ENCODE measurements at regions not wholly inside any gene's neighbourhood (a gene's known extent, or its start where the extent isn't known, plus 50 kb on each side); places are given as distances from the start of the nearest gene placed in this dataset.

- H3K27me3 ChIP-seq: no peaks in the 10 kb centered on the region
- TF ChIP-seq CTCF (IDR thresholded peaks at IDR 0.05) (no peak), POLR2A (IDR thresholded peaks at IDR 0.05) (no peak)
- no peak for DNase-seq
- H3K9me3 ChIP-seq: no peaks in the 10 kb centered on the region
- H3K4me1 ChIP-seq: peaks cover 10% of the 10 kb centered on the region
- H3K36me3 ChIP-seq (ENCODE audit: low read depth, missing control alignments): no peaks in the 10 kb centered on the region
- no peak overlapping the region for H3K27ac ChIP-seq
- 95 to 97% methylated on average over 1 of the region's 1 CpG for WGBS, 2 donors
- no peak overlapping the region for H3K4me3 ChIP-seq
- intact Hi-C loops (cut with DNase I; ENCODE audit: low total_unique reads): no loop called here
Observed at GRCh38 chr3:115384381-115384780, 237.3 kb upstream of the ZBTB20 start.

GRCh38 chr3:115385774-115386730 lies 237.3 kb upstream of the GAP43 start:
- no peaks in the 10 kb centered on the region for H3K36me3 ChIP-seq (ENCODE audit: low read depth, missing control alignments)
- no peak overlapping the region for H3K4me3 ChIP-seq
- 93 to 97% methylated on average over 7 of the region's 7 CpGs for WGBS, 2 donors
- no peak for DNase-seq
- H3K9me3 ChIP-seq: no peaks in the 10 kb centered on the region
- H3K4me1 ChIP-seq: peaks cover 10% of the 10 kb centered on the region
- TF ChIP-seq CTCF (IDR thresholded peaks at IDR 0.05) (no peak), POLR2A (IDR thresholded peaks at IDR 0.05) (no peak)
- H3K27me3 ChIP-seq: no peaks in the 10 kb centered on the region
- H3K27ac ChIP-seq: no peak overlapping the region
- intact Hi-C loops (cut with DNase I; ENCODE audit: low total_unique reads): no loop called here

GRCh38 chr3:115388166-115388565 lies 235.1 kb upstream of the GAP43 start:
- 35 to 54% methylated on average over 1 of the region's 1 CpG for WGBS, 2 donors
- TF ChIP-seq CTCF (IDR thresholded peaks at IDR 0.05) (no peak), POLR2A (IDR thresholded peaks at IDR 0.05) (no peak)
- Histone ChIP-seq H3K27me3 (no peaks in the 10 kb centered on the region), H3K4me3 (no peak overlapping the region), H3K9me3 (no peaks in the 10 kb centered on the region), H3K4me1 (peaks cover 6% of the 10 kb centered on the region), H3K36me3 (ENCODE audit: low read depth, missing control alignments) (no peaks in the 10 kb centered on the region), H3K27ac (no peak overlapping the region)
- intact Hi-C loops (cut with DNase I; ENCODE audit: low total_unique reads): no loop called here
- no peak for DNase-seq

GRCh38 chr3:115388811-115389210 lies 234.5 kb upstream of the GAP43 start:
- Histone ChIP-seq H3K9me3 (no peaks in the 10 kb centered on the region), H3K27ac (no peak overlapping the region), H3K4me1 (peaks cover 6% of the 10 kb centered on the region), H3K4me3 (no peak overlapping the region), H3K27me3 (no peaks in the 10 kb centered on the region), H3K36me3 (ENCODE audit: low read depth, missing control alignments) (no peaks in the 10 kb centered on the region)
- 38 to 49% methylated on average over 3 of the region's 3 CpGs for WGBS, 2 donors
- no peak for DNase-seq
- no peak for TF ChIP-seq CTCF (IDR thresholded peaks at IDR 0.05)
- no peak for TF ChIP-seq POLR2A (IDR thresholded peaks at IDR 0.05)
- intact Hi-C loops (cut with DNase I; ENCODE audit: low total_unique reads): no loop called here

GRCh38 chr3:115396801-115397200 lies 226.5 kb upstream of the GAP43 start:
- Histone ChIP-seq H3K27ac (no peak overlapping the region), H3K27me3 (no peaks in the 10 kb centered on the region), H3K9me3 (no peaks in the 10 kb centered on the region), H3K36me3 (ENCODE audit: low read depth, missing control alignments) (no peaks in the 10 kb centered on the region), H3K4me1 (peaks cover 20% of the 10 kb centered on the region), H3K4me3 (no peak overlapping the region)
- 92 to 100% methylated on average over 1 of the region's 1 CpG for WGBS, 2 donors
- TF ChIP-seq POLR2A (IDR thresholded peaks at IDR 0.05) (no peak), CTCF (IDR thresholded peaks at IDR 0.05) (no peak)
- DNase-seq: no peak
- intact Hi-C loops (cut with DNase I; ENCODE audit: low total_unique reads): no loop called here
